ENCODE measurements at regions not wholly inside any gene's neighbourhood (a gene's known extent, or its start where the extent isn't known, plus 50 kb on each side); places are given as distances from the start of the nearest gene placed in this dataset.

DNA sequence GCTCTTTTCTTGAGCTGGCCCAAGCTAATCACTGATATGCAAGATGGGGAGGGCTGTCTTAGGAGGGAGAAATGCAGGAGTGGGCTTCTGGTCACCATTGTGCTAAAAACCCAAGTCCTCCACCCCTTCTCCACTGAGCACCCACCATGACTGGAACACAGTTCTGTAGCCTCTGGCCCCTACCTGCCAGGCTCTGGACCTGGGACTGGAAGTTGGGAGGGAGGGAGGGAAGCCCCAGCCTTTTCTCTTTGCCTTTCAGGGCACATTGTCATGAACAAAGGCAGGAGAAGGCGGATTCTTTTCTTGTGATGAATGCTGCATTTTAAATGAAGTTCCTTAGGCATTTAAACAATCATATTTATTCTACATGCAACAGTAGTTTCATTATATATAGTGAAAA, 559.1 kb upstream of the TRPC7 start:
- Histone ChIP-seq H3K27me3 (ENCODE audit: low read depth) (no peaks in the 10 kb centered on the region), H3K9me3 (no peaks in the 10 kb centered on the region), H3K36me3 (replicated peaks) (no peaks in the 10 kb centered on the region), H3K4me3 (no peak overlapping the region), H3K4me1 (no peaks in the 10 kb centered on the region)
- in situ Hi-C loops (cut with MboI; ENCODE audit: low sequenced_read_pairs) = no loop called here
- DNase-seq (ENCODE audit: low spot score in 2 of 2) = no peak

DNA sequence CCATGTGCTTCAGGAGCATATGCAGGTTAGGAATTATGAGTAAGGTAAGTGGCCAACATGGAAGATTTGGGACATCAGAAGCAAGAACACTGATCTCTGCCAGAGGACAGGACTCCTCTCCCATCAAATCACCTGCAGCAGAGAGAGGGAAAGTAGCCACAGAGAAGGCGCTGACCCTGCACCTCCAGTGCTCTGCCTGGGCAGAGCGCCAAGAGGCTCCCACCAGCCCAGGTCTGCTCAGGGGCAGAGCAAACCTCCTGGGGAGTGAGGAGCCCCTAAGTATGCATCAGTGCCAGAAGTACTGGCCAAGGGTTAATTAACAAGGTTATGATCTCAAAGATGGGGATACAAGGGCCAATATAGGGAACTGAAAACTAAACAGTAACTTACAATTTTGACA, 545.3 kb upstream of the TRPC7 start:
- in situ Hi-C loops (cut with MboI; ENCODE audit: low sequenced_read_pairs) = no loop called here
- Histone ChIP-seq H3K4me3 (no peak overlapping the region), H3K36me3 (replicated peaks) (no peaks in the 10 kb centered on the region), H3K27me3 (ENCODE audit: low read depth) (no peaks in the 10 kb centered on the region), H3K9me3 (no peaks in the 10 kb centered on the region), H3K4me1 (no peaks in the 10 kb centered on the region)
- no peak for DNase-seq (ENCODE audit: low spot score in 2 of 2)

DNA sequence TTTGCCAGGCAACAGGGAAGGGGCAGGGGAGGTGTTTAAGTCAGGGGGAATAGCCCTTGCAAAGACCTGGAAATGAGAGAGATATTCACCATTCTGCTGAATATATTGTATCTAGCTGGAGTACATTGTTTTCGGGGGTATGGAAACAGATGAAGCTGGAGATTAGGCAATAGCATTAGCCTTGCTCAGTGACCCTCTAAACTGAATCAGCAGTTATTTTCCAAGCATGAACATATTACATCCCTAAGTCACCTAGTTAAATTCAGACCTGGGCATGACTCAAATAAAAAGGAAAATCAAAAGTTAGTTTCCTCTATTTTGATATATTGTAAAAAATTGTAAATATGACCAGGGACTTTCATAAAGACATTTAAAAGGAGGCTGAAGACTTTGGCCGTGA, 544.6 kb upstream of the TRPC7 start:
- no peak overlapping the region for H3K4me3 ChIP-seq
- DNase-seq (ENCODE audit: low spot score in 2 of 2) = no peak
- no peaks in the 10 kb centered on the region for H3K9me3 ChIP-seq
- in situ Hi-C loops (cut with MboI; ENCODE audit: low sequenced_read_pairs) = no loop called here
- H3K36me3 ChIP-seq (replicated peaks) = no peaks in the 10 kb centered on the region
- no peaks in the 10 kb centered on the region for H3K4me1 ChIP-seq
- H3K27me3 ChIP-seq (ENCODE audit: low read depth) = no peaks in the 10 kb centered on the region

DNA sequence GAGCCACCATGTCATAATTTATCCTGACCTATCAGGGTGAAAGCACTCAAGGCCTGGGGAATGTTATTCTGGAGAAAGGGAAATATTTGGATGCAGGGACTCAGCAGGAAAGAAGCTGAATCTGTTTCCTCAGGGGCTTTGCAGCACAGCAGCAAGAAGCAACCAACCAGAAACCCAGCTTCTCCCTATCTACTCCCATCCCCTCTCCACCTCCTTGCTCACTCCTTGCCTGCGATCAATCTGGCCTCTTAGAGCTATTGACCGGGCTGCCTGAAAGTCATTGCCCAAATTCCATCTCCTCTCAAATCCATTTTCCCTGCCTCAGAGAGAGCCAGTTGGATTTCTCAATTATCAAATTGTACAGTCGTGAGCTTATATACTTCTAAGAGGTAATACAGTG, 542.0 kb upstream of the TRPC7 start:
- no peaks in the 10 kb centered on the region for H3K9me3 ChIP-seq
- no peaks in the 10 kb centered on the region for H3K27me3 ChIP-seq (ENCODE audit: low read depth)
- H3K36me3 ChIP-seq (replicated peaks) = no peaks in the 10 kb centered on the region
- no peak for DNase-seq (ENCODE audit: low spot score in 2 of 2)
- in situ Hi-C loops (cut with MboI; ENCODE audit: low sequenced_read_pairs) = no loop called here
- no peaks in the 10 kb centered on the region for H3K4me1 ChIP-seq
- no peak overlapping the region for H3K4me3 ChIP-seq

DNA sequence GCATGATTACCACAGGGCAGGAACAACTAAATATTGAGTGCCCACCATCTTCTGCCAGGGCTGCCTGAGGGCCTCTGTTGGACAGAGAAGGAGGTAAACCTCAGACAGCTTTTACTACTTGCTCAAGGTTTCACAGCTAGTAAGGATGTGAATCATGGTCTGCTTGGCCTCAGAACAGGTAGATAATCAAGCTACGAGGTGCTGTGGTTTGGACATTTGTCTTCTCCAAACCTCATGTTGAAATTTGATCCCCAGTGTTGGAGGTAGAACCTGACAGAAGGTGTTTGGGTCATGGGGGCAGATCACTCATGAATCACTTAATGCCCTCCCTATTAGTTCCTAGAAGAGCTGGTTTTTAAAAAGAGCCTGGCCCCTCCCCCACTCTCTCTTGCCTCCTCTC, 541.2 kb upstream of the TRPC7 start:
- no peak for DNase-seq (ENCODE audit: low spot score in 2 of 2)
- no peaks in the 10 kb centered on the region for H3K4me1 ChIP-seq
- H3K27me3 ChIP-seq (ENCODE audit: low read depth) = no peaks in the 10 kb centered on the region
- no peak overlapping the region for H3K4me3 ChIP-seq
- H3K36me3 ChIP-seq (replicated peaks) = no peaks in the 10 kb centered on the region
- no peaks in the 10 kb centered on the region for H3K9me3 ChIP-seq
- in situ Hi-C loops (cut with MboI; ENCODE audit: low sequenced_read_pairs) = no loop called here

DNA sequence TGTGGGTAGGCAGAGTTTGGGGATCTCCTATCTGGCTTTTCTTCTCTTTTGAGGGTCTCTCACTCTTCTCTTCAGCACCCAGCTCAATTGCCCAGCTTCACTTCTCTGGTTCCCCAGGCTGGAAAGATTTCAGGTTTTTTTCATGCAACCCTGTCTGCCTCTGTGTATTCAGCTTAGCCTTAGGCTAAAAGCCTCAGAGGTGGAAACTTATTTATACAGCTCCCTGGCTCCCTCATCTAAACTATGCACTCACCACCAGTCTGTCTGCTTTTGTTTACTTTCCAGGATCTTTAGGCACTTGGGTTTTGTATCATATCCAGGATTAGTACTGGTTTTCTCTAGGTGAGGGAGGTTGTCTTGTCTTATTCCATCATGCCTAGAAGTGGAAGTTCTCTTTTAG, 540.2 kb upstream of the TRPC7 start:
- Histone ChIP-seq H3K9me3 (no peaks in the 10 kb centered on the region), H3K36me3 (replicated peaks) (no peaks in the 10 kb centered on the region), H3K27me3 (ENCODE audit: low read depth) (no peaks in the 10 kb centered on the region), H3K4me3 (no peak overlapping the region), H3K4me1 (no peaks in the 10 kb centered on the region)
- no peak for DNase-seq (ENCODE audit: low spot score in 2 of 2)
- in situ Hi-C loops (cut with MboI; ENCODE audit: low sequenced_read_pairs) = no loop called here

DNA sequence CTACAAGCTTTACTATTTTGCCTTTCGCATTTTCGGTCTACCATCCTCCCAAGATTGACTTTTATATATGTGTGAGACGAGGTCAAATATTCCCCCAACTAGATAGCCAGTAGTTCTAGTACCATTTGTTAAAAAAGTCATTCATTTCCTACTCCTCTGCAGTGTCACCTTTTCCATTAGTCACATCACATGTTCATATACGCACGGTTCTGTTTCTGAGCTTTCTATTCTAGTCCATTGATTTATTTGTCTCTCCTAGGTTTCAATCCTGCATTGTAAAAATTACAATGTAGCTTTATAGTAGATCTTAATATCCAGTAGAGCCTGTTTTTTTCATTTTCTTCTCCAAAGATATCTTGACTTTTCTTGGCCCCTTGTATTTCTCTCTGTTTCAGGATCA, 528.7 kb upstream of the TRPC7 start:
- in situ Hi-C loops (cut with MboI; ENCODE audit: low sequenced_read_pairs) = no loop called here
- H3K4me3 ChIP-seq = no peak overlapping the region
- H3K4me1 ChIP-seq = peaks cover 4% of the 10 kb centered on the region
- no peak for DNase-seq (ENCODE audit: low spot score in 2 of 2)
- no peaks in the 10 kb centered on the region for H3K36me3 ChIP-seq (replicated peaks)
- no peaks in the 10 kb centered on the region for H3K9me3 ChIP-seq
- H3K27me3 ChIP-seq (ENCODE audit: low read depth) = no peaks in the 10 kb centered on the region

DNA sequence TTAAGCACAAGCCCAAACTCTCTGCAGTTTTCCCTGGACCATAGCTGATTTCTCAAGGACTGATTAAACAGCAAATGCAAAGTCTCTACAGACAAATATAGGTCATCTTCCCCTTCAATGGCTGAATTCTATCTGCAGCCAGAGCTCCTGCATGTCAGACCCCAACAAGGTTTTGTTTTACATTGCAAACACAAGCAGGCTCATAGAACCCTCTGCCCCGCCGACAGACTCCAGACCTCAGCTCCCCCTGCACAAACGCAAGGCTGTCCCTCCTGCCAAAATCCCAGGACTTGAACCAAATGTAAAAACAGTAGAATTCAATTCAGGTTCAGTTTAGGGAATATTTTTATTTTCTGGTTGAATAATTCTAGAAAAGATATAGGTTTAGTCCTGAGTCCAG, 526.7 kb upstream of the TRPC7 start:
- H3K4me1 ChIP-seq = peaks cover 4% of the 10 kb centered on the region
- no peaks in the 10 kb centered on the region for H3K36me3 ChIP-seq (replicated peaks)
- no peak for DNase-seq (ENCODE audit: low spot score in 2 of 2)
- no peak overlapping the region for H3K4me3 ChIP-seq
- H3K9me3 ChIP-seq = no peaks in the 10 kb centered on the region
- H3K27me3 ChIP-seq (ENCODE audit: low read depth) = no peaks in the 10 kb centered on the region
- in situ Hi-C loops (cut with MboI; ENCODE audit: low sequenced_read_pairs) = no loop called here

DNA sequence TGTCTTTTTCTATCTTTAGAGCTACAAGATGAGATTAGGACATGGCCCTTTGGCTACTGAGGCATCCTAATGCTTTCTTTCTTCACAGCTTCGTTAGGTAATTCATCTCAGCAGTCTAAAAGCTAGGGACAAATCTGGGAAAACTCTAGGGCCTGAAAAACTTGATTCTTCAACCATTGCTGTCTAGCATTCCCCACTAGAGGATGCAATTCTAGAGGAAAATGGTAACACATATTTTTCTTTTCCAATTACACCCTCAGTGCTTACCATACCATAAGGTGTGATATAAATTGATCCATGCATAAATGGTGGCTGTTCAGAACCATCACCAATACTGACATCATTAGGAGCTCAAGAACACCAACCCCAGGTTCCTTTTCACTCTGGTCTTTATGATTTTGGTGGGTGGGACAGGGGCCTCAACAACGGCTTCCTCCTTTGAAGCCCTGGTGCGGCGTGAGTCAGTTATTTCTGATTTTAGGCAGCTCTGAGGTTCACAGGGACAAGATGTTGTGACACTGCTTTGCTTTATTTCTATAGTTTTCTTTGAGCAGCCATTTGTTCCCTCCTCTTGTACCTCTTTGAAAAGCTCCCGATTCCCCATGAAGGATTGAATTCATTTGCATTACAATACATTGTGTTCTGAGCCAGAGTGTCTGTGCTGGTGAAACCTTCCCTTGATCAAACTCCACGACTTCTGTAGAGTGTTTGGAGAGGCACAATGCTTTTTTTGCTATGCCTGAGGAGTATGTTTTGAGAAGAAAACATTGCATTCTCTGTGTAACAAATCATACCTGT, 526.0 kb upstream of the TRPC7 start:
- DNase-seq (ENCODE audit: low spot score in 2 of 2) = peak; percentile 17 to 82
- no peak overlapping the region for H3K4me3 ChIP-seq
- no peaks in the 10 kb centered on the region for H3K36me3 ChIP-seq (replicated peaks)
- H3K27me3 ChIP-seq (ENCODE audit: low read depth) = no peaks in the 10 kb centered on the region; the same call in 1 of the 2 replicates
- peaks cover 4% of the 10 kb centered on the region for H3K4me1 ChIP-seq
- in situ Hi-C loops (cut with MboI; ENCODE audit: low sequenced_read_pairs) = no loop called here
- no peaks in the 10 kb centered on the region for H3K9me3 ChIP-seq

DNA sequence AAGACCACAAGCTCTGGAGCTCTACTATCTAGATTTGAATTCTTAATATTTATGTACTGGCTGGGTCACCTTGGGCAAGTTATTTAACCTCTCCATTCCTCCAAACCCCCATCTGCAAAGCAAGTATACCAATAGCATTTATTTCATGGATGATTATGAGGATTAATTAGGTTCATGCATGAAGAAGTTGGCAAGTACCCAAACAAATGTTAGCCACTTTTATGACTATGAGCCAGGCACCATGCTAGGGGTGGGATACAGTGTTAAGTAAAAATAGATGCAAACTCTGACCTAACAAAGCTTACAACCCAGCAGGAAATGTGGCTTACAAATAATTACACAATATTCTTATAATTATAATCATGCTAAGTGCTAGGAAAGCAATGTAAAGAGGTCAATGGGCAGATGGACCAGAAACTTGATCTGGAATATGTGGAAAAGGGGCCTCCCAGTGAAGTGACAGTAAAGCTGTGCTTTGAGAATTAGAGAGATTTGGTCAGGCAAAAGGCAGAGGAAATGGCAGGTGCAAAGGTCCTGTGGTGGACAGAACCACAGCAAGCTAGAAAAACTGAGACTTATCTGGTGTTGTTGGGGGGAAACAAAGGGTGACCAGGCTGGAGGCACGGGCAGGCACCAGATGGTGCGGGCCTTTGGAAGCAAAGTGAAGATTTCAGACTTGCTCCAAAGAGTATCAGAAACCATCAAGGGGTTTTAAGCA, 525.2 kb upstream of the TRPC7 start:
- DNase-seq (ENCODE audit: low spot score in 2 of 2) = no peak
- H3K36me3 ChIP-seq (replicated peaks) = no peaks in the 10 kb centered on the region
- H3K4me3 ChIP-seq = no peak overlapping the region
- H3K4me1 ChIP-seq = peaks cover 4% of the 10 kb centered on the region
- in situ Hi-C loops (cut with MboI; ENCODE audit: low sequenced_read_pairs) = no loop called here
- no peaks in the 10 kb centered on the region for H3K9me3 ChIP-seq
- H3K27me3 ChIP-seq (ENCODE audit: low read depth) = peaks cover 4% of the 10 kb centered on the region; the same call in 1 of the 2 replicates

DNA sequence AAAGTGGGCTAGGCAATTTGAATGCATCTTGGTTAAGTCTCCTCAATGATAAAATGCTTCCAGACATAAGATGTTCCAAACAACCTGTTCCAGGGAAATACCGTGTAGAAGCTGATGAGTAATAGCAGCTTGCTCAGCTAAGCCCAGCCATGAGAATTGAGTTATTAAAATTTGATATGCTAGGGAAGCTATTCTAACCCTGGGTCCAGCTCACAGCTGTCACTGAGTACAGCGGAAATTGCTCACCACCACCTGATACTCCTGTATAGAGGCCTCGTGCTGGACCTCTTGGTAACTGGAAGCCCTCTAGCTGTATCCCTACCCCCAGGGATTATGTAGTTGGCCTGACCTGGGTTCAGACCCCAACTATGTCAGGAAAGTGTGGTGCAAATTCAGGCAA, 521.3 kb upstream of the TRPC7 start:
- Histone ChIP-seq H3K4me1 (peaks cover 4% of the 10 kb centered on the region; the same call in 1 of the 2 replicates), H3K9me3 (no peaks in the 10 kb centered on the region), H3K4me3 (no peak overlapping the region), H3K36me3 (replicated peaks) (no peaks in the 10 kb centered on the region), H3K27me3 (ENCODE audit: low read depth) (peaks cover 4% of the 10 kb centered on the region; the same call in 1 of the 2 replicates)
- in situ Hi-C loops (cut with MboI; ENCODE audit: low sequenced_read_pairs) = no loop called here
- no peak for DNase-seq (ENCODE audit: low spot score in 2 of 2)

DNA sequence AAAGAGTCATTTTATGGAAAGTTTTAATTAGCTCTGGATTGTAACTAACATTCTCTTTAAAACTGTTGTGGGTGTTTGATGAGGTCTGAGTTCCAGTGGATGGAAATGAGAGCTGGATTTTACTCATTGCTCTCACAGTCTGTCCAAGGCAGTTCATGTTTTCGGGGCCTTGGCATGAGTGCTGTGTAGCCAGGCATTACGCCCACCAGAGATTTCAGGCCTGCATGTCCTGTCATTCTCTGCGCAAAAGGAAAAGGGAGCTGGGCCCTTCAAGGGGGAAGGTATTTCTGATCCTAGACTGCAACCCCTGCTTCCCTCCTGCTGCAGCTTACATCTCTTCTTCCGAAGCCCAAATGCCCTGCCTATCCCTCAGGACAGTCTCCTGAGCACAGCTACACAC, 499.6 kb upstream of the TRPC7 start:
- Histone ChIP-seq H3K36me3 (replicated peaks) (no peaks in the 10 kb centered on the region), H3K27me3 (ENCODE audit: low read depth) (no peaks in the 10 kb centered on the region), H3K9me3 (no peaks in the 10 kb centered on the region), H3K4me1 (no peaks in the 10 kb centered on the region), H3K4me3 (no peak overlapping the region)
- in situ Hi-C loops (cut with MboI; ENCODE audit: low sequenced_read_pairs) = no loop called here
- DNase-seq (ENCODE audit: low spot score in 2 of 2) = no peak

DNA sequence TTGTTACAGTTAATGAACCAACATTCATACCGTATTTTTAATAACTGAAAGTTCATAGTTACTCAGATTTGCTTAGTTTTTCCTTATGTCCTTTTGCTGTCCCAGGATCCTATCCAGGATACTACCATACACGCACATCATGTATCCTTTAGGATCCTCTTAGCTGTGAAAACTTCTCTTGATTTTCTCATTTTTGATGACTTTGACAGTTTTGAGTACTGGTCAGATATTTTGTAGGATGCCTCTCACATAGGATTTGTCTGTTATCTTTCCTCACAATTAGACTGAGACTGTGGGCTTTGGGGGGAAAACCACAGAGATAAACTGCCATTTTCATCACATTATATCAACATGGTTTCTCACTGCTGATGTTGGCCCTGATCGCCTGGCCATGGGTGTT, 491.3 kb upstream of the TRPC7 start:
- no peaks in the 10 kb centered on the region for H3K9me3 ChIP-seq
- H3K27me3 ChIP-seq (ENCODE audit: low read depth) = 0 out of 2 replicates have a peak, but pooled peaks cover 4% of the 10 kb centered on the region
- no peak overlapping the region for H3K4me3 ChIP-seq
- in situ Hi-C loops (cut with MboI; ENCODE audit: low sequenced_read_pairs) = no loop called here
- no peak for DNase-seq (ENCODE audit: low spot score in 2 of 2)
- no peaks in the 10 kb centered on the region for H3K4me1 ChIP-seq
- H3K36me3 ChIP-seq (replicated peaks) = no peaks in the 10 kb centered on the region

DNA sequence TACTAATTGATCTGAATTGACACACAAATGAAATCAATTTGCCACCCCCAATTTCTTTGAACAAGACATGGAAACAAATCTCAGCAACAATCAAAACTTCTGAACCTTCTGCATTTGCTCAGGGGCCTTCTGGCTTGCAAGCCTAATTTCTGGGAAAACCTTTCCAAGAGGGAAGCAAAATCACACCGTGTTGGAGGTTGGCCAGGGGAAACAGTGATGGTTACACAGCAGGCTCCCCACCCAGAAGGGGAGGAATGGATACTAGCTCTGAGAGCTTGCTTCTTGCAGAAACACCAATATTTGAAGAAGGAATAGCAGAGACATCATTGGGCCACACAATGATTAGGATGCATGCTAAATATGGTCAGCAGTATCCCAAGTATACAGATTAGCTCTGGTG, 488.6 kb upstream of the TRPC7 start:
- in situ Hi-C loops (cut with MboI; ENCODE audit: low sequenced_read_pairs) = no loop called here
- Histone ChIP-seq H3K27me3 (ENCODE audit: low read depth) (0 out of 2 replicates have a peak, but pooled peaks cover 4% of the 10 kb centered on the region), H3K4me3 (no peak overlapping the region), H3K36me3 (replicated peaks) (no peaks in the 10 kb centered on the region), H3K4me1 (no peaks in the 10 kb centered on the region), H3K9me3 (no peaks in the 10 kb centered on the region)
- no peak for DNase-seq (ENCODE audit: low spot score in 2 of 2)
